Lung (tissue), 11 donors: ENCODE measurements at regions not wholly inside any gene's neighbourhood (a gene's known extent, or its start where the extent isn't known, plus 50 kb on each side); places are given as distances from the start of the nearest gene placed in this dataset.

Experiments used
- ATAC-seq: fragments of 200-7000 bp; cut with Tn5 transposase; one replicate; pipeline ENCODE4 v1.9.1; 2020; ENCODE audit warnings: moderate number of reproducible peaks; ENCODE audit not compliant: insufficient read depth, low FRiP score
- DNase-seq, 3 donors: peaks; one replicate each; pipeline ENCODE4 v3.0.0-alpha.2; 2013 to 2017
- H3K27ac ChIP-seq, 2 donors: one replicate each; pipeline ENCODE4 v1.5.1; 2013; ENCODE audit warnings: mild to moderate bottlenecking in 2 of 2, moderate library complexity in 2 of 2, control low read depth in 1 of 2, inconsistent platforms in 1 of 2, low read depth in 1 of 2, low read length in 1 of 2
- H3K27me3 ChIP-seq, 3 donors: one replicate each; pipeline ENCODE4 v1.5.1; 2013; ENCODE audit warnings: low read length in 2 of 3; ENCODE audit not compliant: control insufficient read depth in 3 of 3, insufficient read depth in 3 of 3
- H3K36me3 ChIP-seq, 4 donors: one replicate each; pipeline ENCODE4 v1.5.1; 2013; ENCODE audit warnings: low read length in 4 of 4, mild to moderate bottlenecking in 1 of 4, moderate library complexity in 1 of 4; ENCODE audit not compliant: control insufficient read depth in 4 of 4, insufficient read depth in 4 of 4
- H3K4me1 ChIP-seq, 5 donors: one replicate each; pipeline ENCODE4 v1.5.1; 2013; ENCODE audit warnings: low read length in 5 of 5, mild to moderate bottlenecking in 2 of 5, moderate library complexity in 1 of 5; ENCODE audit not compliant: control insufficient read depth in 5 of 5, insufficient read depth in 5 of 5
- H3K4me3 ChIP-seq: one replicate; pipeline ENCODE4 v1.5.1; 2013; ENCODE audit warnings: mild to moderate bottlenecking, control low read depth, moderate library complexity
- H3K9ac ChIP-seq, 2 donors: one replicate each; pipeline ENCODE4 v1.5.1; 2013; ENCODE audit warnings: low read length in 2 of 2, control low read depth in 1 of 2; ENCODE audit not compliant: insufficient read depth in 1 of 2
- H3K9me3 ChIP-seq, 4 donors: one replicate each; pipeline ENCODE4 v1.5.1; 2013; ENCODE audit warnings: low read length in 3 of 4, mild to moderate bottlenecking in 1 of 4, moderate library complexity in 1 of 4; ENCODE audit not compliant: control insufficient read depth in 4 of 4, insufficient read depth in 3 of 4
- WGBS, 2 donors: extraction: QIAGEN DNeasy Blood & Tissue Kit; methylation state at CpG; one replicate each; pipeline ENCODE4 v1.1.7; 2013; 5-methylcytosine and 5-hydroxymethylcytosine counted together
- TF ChIP-seq, protein P1 (sequence below): IDR thresholded peaks from 2 replicates; pipeline ENCODE4 v1.5.1; 2012; ENCODE audit warnings: mild to moderate bottlenecking; ENCODE audit errors: control extremely low read depth, extremely low read depth
- donor health status: control.
- donor health status: control.
- donor health status: Bipolar disorder and iron deficiency.
- donor health status: healthy.
- donor health status: DM: yes; HTN: yes; CAD: no.

DNA sequence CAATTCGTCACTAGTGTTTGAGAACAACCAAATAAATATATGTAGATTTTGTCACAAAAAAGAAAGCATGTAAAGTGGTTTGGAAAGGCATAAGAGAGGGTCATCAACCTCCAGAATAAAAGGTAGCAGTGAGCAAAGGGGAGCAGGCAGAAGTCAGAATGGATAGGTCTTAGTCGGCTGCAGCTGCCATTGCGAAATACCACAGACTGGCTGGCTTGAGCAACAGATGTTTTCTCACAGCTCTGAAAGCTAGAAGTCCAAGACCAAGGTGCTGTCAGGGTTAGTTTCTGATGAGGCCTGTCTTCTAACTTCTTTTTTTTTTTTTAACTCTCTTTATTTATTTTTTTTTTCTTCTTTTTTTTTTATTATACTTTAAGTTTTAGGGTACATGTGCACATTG, 208.1 kb upstream of the PIK3R1 start:
- Histone ChIP-seq H3K27me3 (no peaks in the 10 kb centered on the region), H3K36me3 (no peaks in the 10 kb centered on the region), H3K4me3 (no peak overlapping the region), H3K9ac (no peak overlapping the region), H3K9me3 (no peaks in the 10 kb centered on the region), H3K27ac (no peak overlapping the region), H3K4me1 (no peaks in the 10 kb centered on the region)
- 44 to 64% methylated on average over 3 of the region's 3 CpGs for WGBS, 2 donors
- DNase-seq: peak; percentile 48 to 84 (median 57)
- ATAC-seq: no peak
- TF ChIP-seq, protein P1, sequence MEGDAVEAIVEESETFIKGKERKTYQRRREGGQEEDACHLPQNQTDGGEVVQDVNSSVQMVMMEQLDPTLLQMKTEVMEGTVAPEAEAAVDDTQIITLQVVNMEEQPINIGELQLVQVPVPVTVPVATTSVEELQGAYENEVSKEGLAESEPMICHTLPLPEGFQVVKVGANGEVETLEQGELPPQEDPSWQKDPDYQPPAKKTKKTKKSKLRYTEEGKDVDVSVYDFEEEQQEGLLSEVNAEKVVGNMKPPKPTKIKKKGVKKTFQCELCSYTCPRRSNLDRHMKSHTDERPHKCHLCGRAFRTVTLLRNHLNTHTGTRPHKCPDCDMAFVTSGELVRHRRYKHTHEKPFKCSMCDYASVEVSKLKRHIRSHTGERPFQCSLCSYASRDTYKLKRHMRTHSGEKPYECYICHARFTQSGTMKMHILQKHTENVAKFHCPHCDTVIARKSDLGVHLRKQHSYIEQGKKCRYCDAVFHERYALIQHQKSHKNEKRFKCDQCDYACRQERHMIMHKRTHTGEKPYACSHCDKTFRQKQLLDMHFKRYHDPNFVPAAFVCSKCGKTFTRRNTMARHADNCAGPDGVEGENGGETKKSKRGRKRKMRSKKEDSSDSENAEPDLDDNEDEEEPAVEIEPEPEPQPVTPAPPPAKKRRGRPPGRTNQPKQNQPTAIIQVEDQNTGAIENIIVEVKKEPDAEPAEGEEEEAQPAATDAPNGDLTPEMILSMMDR: no peak

DNA sequence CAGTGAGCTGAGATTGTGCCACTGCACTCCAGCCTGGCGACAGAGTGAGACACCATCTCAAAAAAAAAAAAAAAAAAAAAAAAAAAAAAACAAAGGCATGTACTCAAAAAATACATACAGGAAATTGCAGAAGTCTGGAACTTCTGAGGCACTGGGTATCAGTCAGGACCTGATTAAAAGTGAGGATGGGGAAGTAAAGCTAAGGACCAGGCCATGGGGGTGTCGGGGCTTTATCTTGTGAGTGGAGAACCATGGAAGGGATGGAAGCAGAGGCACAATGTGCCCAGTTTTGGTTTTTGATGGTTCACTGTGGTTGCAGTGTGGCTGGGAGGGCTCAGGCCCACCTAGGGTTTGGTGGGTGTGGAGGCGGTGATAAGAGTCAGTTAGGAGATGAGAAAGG, 212.7 kb upstream of the PIK3R1 start:
- 48 to 81% methylated on average over 3 of the region's 3 CpGs for WGBS, 2 donors
- Histone ChIP-seq H3K4me3 (no peak overlapping the region), H3K4me1 (peaks cover 0 to 9% (median 0%) of the 10 kb centered on the region in 5 donors), H3K9ac (no peak overlapping the region), H3K27ac (no peak overlapping the region), H3K36me3 (no peaks in the 10 kb centered on the region), H3K9me3 (no peaks in the 10 kb centered on the region), H3K27me3 (no peaks in the 10 kb centered on the region)
- DNase-seq: no peak
- TF ChIP-seq, protein P1: no peak
- ATAC-seq: no peak

DNA sequence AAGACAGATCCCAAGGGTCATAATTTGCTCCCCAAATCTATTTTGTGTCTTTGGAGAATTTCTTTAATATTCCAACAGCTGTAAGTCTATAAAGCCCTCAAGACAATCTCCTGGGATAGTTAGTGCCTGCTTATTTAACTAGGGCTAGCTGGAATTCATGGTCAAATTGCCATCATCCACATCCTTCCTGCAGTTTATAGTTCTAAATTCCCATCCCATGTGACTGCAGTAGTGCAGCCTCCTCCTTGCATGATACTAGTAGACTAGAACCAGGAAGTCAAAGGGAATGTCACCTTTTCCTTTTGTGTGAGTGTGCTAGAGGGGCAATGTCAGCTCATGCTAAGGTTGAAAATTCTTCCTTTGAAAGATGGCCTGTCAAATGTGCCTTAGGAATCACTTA, 214.8 kb upstream of the PIK3R1 start:
- ATAC-seq: no peak
- DNase-seq: no peak
- no peak overlapping the region for H3K27ac ChIP-seq
- peaks cover 0 to 9% (median 0%) of the 10 kb centered on the region in 5 donors for H3K4me1 ChIP-seq
- TF ChIP-seq, protein P1: no peak
- no peaks in the 10 kb centered on the region for H3K9me3 ChIP-seq
- no peaks in the 10 kb centered on the region for H3K27me3 ChIP-seq
- H3K36me3 ChIP-seq: no peaks in the 10 kb centered on the region
- no peak overlapping the region for H3K9ac ChIP-seq
- H3K4me3 ChIP-seq: no peak overlapping the region

DNA sequence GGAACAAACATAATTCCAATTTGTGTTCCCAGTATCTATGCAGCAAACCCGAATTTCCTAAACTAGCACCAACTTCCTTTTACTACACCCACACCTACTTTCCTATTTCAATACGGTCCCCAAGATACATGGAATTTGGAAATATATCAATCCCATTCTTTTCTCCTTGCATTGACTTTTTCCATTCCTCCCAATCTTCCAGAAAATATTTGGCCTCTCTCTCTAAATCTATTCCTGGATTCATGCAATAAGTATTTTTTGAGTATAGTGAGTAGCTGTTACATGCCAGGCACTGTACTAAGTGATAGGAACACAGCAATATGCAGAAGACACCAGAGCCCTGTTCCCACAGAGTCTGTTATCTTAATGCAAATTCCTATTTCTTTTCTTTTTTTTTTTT, 216.2 kb upstream of the PIK3R1 start:
- H3K27me3 ChIP-seq: no peaks in the 10 kb centered on the region
- ATAC-seq: no peak
- 62% methylated on average over 2 of the region's 2 CpGs for WGBS, 2 donors

More for the DNA sequence above, 216.2 kb upstream of the PIK3R1 start:
- no peaks in the 10 kb centered on the region for H3K9me3 ChIP-seq
- H3K9ac ChIP-seq: no peak overlapping the region
- H3K4me1 ChIP-seq: peaks cover 0 to 9% (median 0%) of the 10 kb centered on the region in 5 donors
- no peak for DNase-seq
- H3K36me3 ChIP-seq: no peaks in the 10 kb centered on the region
- H3K4me3 ChIP-seq: no peak overlapping the region
- TF ChIP-seq, protein P1: no peak
- H3K27ac ChIP-seq: no peak overlapping the region
